ENCODE measurements at regions not wholly inside any gene's neighbourhood (a gene's known extent, or its start where the extent isn't known, plus 50 kb on each side); places are given as distances from the start of the nearest gene placed in this dataset.

DNA sequence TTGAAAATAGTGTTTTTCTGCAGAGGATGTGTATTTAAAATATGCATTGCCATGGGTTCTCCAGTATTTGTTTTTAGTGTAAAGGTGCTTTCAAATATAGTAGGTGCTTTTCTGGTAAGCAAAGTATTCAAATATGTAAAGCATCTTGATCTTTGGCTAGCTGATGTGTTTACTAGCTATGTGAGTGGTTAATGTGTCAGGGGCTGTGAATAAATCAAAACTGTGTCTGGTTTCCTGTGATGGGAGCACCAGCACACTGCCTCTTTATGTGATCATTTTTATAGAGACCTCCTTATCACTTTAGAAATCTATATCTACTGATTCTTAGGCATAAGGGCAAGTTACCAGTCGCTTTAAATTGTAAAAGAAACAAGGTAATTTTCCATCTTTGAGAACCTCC, 388.9 kb upstream of the MAN1A1 start:
- Histone ChIP-seq H3K36me3 (replicated peaks in 1 of 2; ENCODE audit: control insufficient read depth in 1 of 2, insufficient read depth in 2 of 2, low read length in 2 of 2) (no peaks in the 10 kb centered on the region), H3K4me3 (replicated peaks in 1 of 3; ENCODE audit: low read depth in 2 of 3, low read length in 3 of 3) (no peak overlapping the region), H3K27me3 (ENCODE audit: control insufficient read depth in 2 of 2, insufficient read depth in 2 of 2, low read length in 2 of 2) (no peaks in the 10 kb centered on the region), H3K27ac (ENCODE audit: low read depth in 1 of 2, low read length in 2 of 2) (no peak overlapping the region), H3K4me1 (ENCODE audit: control insufficient read depth in 1 of 2, insufficient read depth in 2 of 2, low read length in 2 of 2) (no peaks in the 10 kb centered on the region), H2AFZ (ENCODE audit: insufficient read depth, low read depth, low read length, poor library complexity, severe bottlenecking) (no peak overlapping the region), H3K79me2 (ENCODE audit: insufficient read depth, low read length) (no peaks in the 10 kb centered on the region), H3K9ac (ENCODE audit: insufficient read depth, low read length, poor library complexity, severe bottlenecking) (no peak overlapping the region), H4K20me1 (ENCODE audit: insufficient read depth, low read length) (no peaks in the 10 kb centered on the region), H3K9me3 (replicated peaks in 1 of 2; ENCODE audit: control insufficient read depth in 1 of 2, insufficient read depth in 1 of 2, low read length in 2 of 2) (no peaks in the 10 kb centered on the region), H3K4me2 (replicated peaks; ENCODE audit: extremely low read depth, low read length, poor library complexity, severe bottlenecking) (no peak overlapping the region)
- no peak for DNase-seq
- Mint-ChIP-seq H3K27me3 (ENCODE audit: low read depth in 3 of 3) (peaks cover 0 to 2% (median 0%) of the 10 kb centered on the region in 3 donors), H3K27ac (no peak overlapping the region), H3K36me3 (no peaks in the 10 kb centered on the region), H3K9me3 (no peaks in the 10 kb centered on the region), H3K4me1 (peaks cover 6% of the 10 kb centered on the region), H3K4me3 (no peak overlapping the region)
- no peak for TF ChIP-seq CTCF (IDR thresholded peaks at IDR 0.05)
- intact Hi-C loops (cut with micrococcal nuclease): no loop called here
- WGBS (ENCODE audit: insufficient coverage): no CpG with 5 or more reads among the region's 1 CpG

DNA sequence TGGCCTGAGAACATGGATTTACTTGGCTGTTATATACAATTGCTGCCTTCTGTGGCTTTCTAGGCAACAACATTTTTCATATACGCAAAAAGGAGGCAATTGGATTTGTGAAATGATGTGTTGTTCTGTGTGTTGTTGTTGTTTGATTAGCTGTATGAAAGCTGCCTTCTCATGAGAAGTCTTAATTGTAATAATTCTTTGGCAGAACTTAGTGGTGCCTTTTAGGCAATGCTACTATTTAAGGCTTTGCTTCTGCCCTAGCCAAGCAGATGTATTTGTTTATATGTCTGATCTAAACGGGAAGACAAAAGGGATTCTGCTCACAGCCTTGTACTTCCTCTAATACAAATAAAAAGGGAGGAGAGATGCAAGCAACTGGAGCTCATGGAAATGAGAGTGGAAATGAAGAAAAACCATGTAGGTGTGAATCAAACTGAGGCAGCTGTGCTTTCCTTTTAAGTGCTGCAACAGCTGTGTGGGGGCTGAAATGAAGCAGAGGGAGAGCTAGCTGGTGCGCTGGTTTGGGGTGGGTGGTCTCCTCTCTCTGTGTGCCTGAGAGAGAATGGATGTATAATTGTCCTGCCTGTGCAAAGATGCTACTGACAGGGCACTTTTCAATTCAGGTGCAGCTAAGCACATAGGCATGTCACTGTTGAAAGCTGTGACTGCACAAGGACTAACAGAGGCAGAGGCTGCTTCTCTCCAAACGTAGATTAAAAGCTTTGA, 386.9 kb upstream of the MAN1A1 start:
- WGBS (ENCODE audit: insufficient coverage): 97% methylated on average over 2 of the region's 4 CpGs
- TF ChIP-seq CTCF (IDR thresholded peaks at IDR 0.05): no peak
- H3K36me3 ChIP-seq (replicated peaks in 1 of 2; ENCODE audit: control insufficient read depth in 1 of 2, insufficient read depth in 2 of 2, low read length in 2 of 2): no peaks in the 10 kb centered on the region
- Mint-ChIP-seq H3K4me3 (no peak overlapping the region), H3K4me1 (no peaks in the 10 kb centered on the region), H3K27ac (no peak overlapping the region), H3K36me3 (no peaks in the 10 kb centered on the region), H3K9me3 (peaks cover 0 to 2% (median 0%) of the 10 kb centered on the region in 7 donors), H3K27me3 (ENCODE audit: low read depth in 3 of 3) (peaks cover 0 to 4% (median 0%) of the 10 kb centered on the region in 3 donors)
- intact Hi-C loops (cut with micrococcal nuclease): no loop called here
- no peaks in the 10 kb centered on the region for H4K20me1 ChIP-seq (ENCODE audit: insufficient read depth, low read length)
- H3K27ac ChIP-seq (ENCODE audit: low read depth in 1 of 2, low read length in 2 of 2): no peak overlapping the region
- H3K9ac ChIP-seq (ENCODE audit: insufficient read depth, low read length, poor library complexity, severe bottlenecking): no peak overlapping the region
- no peaks in the 10 kb centered on the region for H3K79me2 ChIP-seq (ENCODE audit: insufficient read depth, low read length)
- no peak for DNase-seq
- no peak overlapping the region for H3K4me2 ChIP-seq (replicated peaks; ENCODE audit: extremely low read depth, low read length, poor library complexity, severe bottlenecking)
- H3K4me1 ChIP-seq (ENCODE audit: control insufficient read depth in 1 of 2, insufficient read depth in 2 of 2, low read length in 2 of 2): no peaks in the 10 kb centered on the region
- H3K4me3 ChIP-seq (replicated peaks in 1 of 3; ENCODE audit: low read depth in 2 of 3, low read length in 3 of 3): no peak overlapping the region
- no peaks in the 10 kb centered on the region for H3K27me3 ChIP-seq (ENCODE audit: control insufficient read depth in 2 of 2, insufficient read depth in 2 of 2, low read length in 2 of 2)
- no peak overlapping the region for H2AFZ ChIP-seq (ENCODE audit: insufficient read depth, low read depth, low read length, poor library complexity, severe bottlenecking)
- H3K9me3 ChIP-seq (replicated peaks in 1 of 2; ENCODE audit: control insufficient read depth in 1 of 2, insufficient read depth in 1 of 2, low read length in 2 of 2): no peaks in the 10 kb centered on the region
